IMR-90 (cell line): ENCODE measurements at regions not wholly inside any gene's neighbourhood (a gene's known extent, or its start where the extent isn't known, plus 50 kb on each side); places are given as distances from the start of the nearest gene placed in this dataset.

Experiments used
- ATAC-seq: fragments of 200-7000 bp; cut with Tn5 transposase; 2 replicates; pipeline ENCODE4 v1.9.1; 2020; ENCODE audit warnings: low read depth, mild to moderate bottlenecking, moderate library complexity
- BruUV-seq: library from RNA; stranded (reverse); fragments of 400-500 nt; replicated peaks from 2 replicates; lab custom pipeline; 2021; lab: Mats Ljungman, UMichigan
- CTCF ChIA-PET: fragments of 300-600 bp; formaldehyde crosslinking; extraction: SDS; loops from one replicate; lab custom pipeline; 2021; ENCODE audit warnings: antibody characterized with exemption; lab: Yijun Ruan, JAX
- POLR2A ChIA-PET: fragments of 300-600 bp; sonication (Branson Sonifier 250); formaldehyde crosslinking; loops from one replicate; lab custom pipeline; 2022; ENCODE audit warnings: antibody characterized with exemption; ENCODE audit not compliant: unreplicated experiment; lab: Charles Lee
- DNase-seq: peaks from one replicate; pipeline ENCODE4 v3.0.0; 2013
- H2AFZ ChIP-seq: replicated peaks from 2 replicates; pipeline ENCODE3; 2013; ENCODE audit warnings: low read length, mild to moderate bottlenecking; ENCODE audit not compliant: poor library complexity
- H2AK5ac ChIP-seq: 2 replicates; pipeline ENCODE4 v1.6.1; 2013; ENCODE audit warnings: low read depth, low read length, inconsistent platforms
- H2AK9ac ChIP-seq: replicated peaks from 2 replicates; pipeline ENCODE3; 2013; ENCODE audit warnings: mild to moderate bottlenecking, low read depth, low read length, moderate library complexity; ENCODE audit not compliant: poor library complexity
- H2BK120ac ChIP-seq: 2 replicates; pipeline ENCODE4 v1.6.1; 2013; ENCODE audit warnings: low read depth, low read length, inconsistent platforms
- H2BK15ac ChIP-seq: 3 replicates; pipeline ENCODE4 v1.6.1; 2013; ENCODE audit warnings: low read depth, low read length, inconsistent platforms
- H2BK20ac ChIP-seq: 2 replicates; pipeline ENCODE4 v1.6.1; 2013; ENCODE audit warnings: low read depth, mild to moderate bottlenecking, inconsistent platforms, low read length, moderate library complexity
- H2BK5ac ChIP-seq: 2 replicates; pipeline ENCODE4 v1.6.1; 2013; ENCODE audit warnings: mild to moderate bottlenecking, low read depth, low read length, inconsistent platforms; ENCODE audit not compliant: poor library complexity, severe bottlenecking
- H3K14ac ChIP-seq: replicated peaks from 2 replicates; pipeline ENCODE4 v1.6.1; 2013; ENCODE audit warnings: low read depth, low read length, inconsistent platforms
- H3K18ac ChIP-seq: 2 replicates; pipeline ENCODE4 v1.6.1; 2013; ENCODE audit warnings: low read depth, low read length, control low read depth
- H3K23ac ChIP-seq: 2 replicates; pipeline ENCODE4 v1.6.1; 2013; ENCODE audit warnings: low read depth, low read length, inconsistent platforms
- H3K27ac ChIP-seq: 2 replicates; pipeline ENCODE4 v1.5.1; 2013; ENCODE audit warnings: mild to moderate bottlenecking, control low read depth, low read length; ENCODE audit not compliant: insufficient read depth
- H3K27me3 ChIP-seq: 2 replicates; pipeline ENCODE4 v1.6.1; 2013; ENCODE audit warnings: low read length; ENCODE audit not compliant: control insufficient read depth, insufficient read depth
- H3K36me3 ChIP-seq: 2 replicates; pipeline ENCODE4 v1.6.1; 2013; ENCODE audit warnings: low read length, mixed read lengths; ENCODE audit not compliant: control insufficient read depth, insufficient read depth
- H3K4ac ChIP-seq: 2 replicates; pipeline ENCODE4 v1.6.1; 2013; ENCODE audit warnings: low read depth, low read length, inconsistent platforms
- H3K4me1 ChIP-seq: 2 replicates; pipeline ENCODE4 v1.6.1; 2013; ENCODE audit warnings: low read length, mixed read lengths; ENCODE audit not compliant: control insufficient read depth, insufficient read depth
- H3K4me2 ChIP-seq: 2 replicates; pipeline ENCODE4 v1.6.1; 2013; ENCODE audit warnings: low read depth, mild to moderate bottlenecking, control low read depth, low read length, moderate library complexity
- H3K4me3 ChIP-seq: 2 replicates; pipeline ENCODE4 v1.5.1; 2013; ENCODE audit warnings: low read depth, mild to moderate bottlenecking, control low read depth, low read length, moderate library complexity; ENCODE audit not compliant: insufficient read depth
- H3K56ac ChIP-seq: 2 replicates; pipeline ENCODE4 v1.6.1; 2013; ENCODE audit warnings: low read length, inconsistent platforms; ENCODE audit not compliant: insufficient read depth; ENCODE audit errors: extremely low read depth
- H3K79me1 ChIP-seq, 2 experiments: 2 replicates each; pipeline ENCODE4 v1.6.1; 2013; ENCODE audit warnings: low read length in 2 of 2, inconsistent platforms in 1 of 2, low read depth in 1 of 2
- H3K9ac ChIP-seq: 2 replicates; pipeline ENCODE4 v1.6.1; 2013; ENCODE audit warnings: low read depth, low read length, control low read depth
- H3K9me1 ChIP-seq: 2 replicates; pipeline ENCODE4 v1.6.1; 2013; ENCODE audit warnings: low read length, inconsistent platforms; ENCODE audit not compliant: insufficient read depth
- H3K9me3 ChIP-seq: 2 replicates; pipeline ENCODE4 v1.6.1; 2013; ENCODE audit warnings: low read length; ENCODE audit not compliant: control insufficient read depth, insufficient read depth
- H4K20me1 ChIP-seq: 2 replicates; pipeline ENCODE4 v1.6.1; 2013; ENCODE audit warnings: low read length, inconsistent platforms; ENCODE audit not compliant: insufficient read depth
- H4K5ac ChIP-seq: 2 replicates; pipeline ENCODE4 v1.6.1; 2013; ENCODE audit warnings: mild to moderate bottlenecking, low read depth, low read length, control low read depth
- H4K8ac ChIP-seq, 2 experiments: 2 replicates each; pipeline ENCODE4 v1.6.1; 2013; ENCODE audit warnings: low read depth in 2 of 2, low read length in 2 of 2, control low read depth in 1 of 2, inconsistent platforms in 1 of 2
- H4K91ac ChIP-seq: 2 replicates; pipeline ENCODE4 v1.6.1; 2013; ENCODE audit warnings: low read depth, low read length, inconsistent platforms; ENCODE audit not compliant: insufficient read depth
- BHLHE40 ChIP-seq: fragments of 150-350 bp; IDR thresholded peaks from 2 replicates; pipeline ENCODE4 v1.6.1; 2016; ENCODE audit warnings: mild to moderate bottlenecking, low read depth, low read length
- CHD1 ChIP-seq: IDR thresholded peaks from 2 replicates; pipeline ENCODE4 v1.6.1; 2012; ENCODE audit warnings: low read depth, low read length, improper control_type of control experiment
- MAFK ChIP-seq: IDR thresholded peaks from 2 replicates; pipeline ENCODE4 v1.6.1; 2012; ENCODE audit warnings: low read depth, low read length, improper control_type of control experiment
- MAZ ChIP-seq: IDR thresholded peaks from 2 replicates; pipeline ENCODE4 v1.6.1; 2012; ENCODE audit warnings: low read depth, mild to moderate bottlenecking, low read length, improper control_type of control experiment, moderate library complexity, borderline replicate concordance
- POLR2A ChIP-seq: IDR thresholded peaks from 2 replicates; pipeline ENCODE4 v1.6.1; 2012; ENCODE audit warnings: mild to moderate bottlenecking, low read depth, low read length
- RAD21 ChIP-seq: IDR thresholded peaks from 2 replicates; pipeline ENCODE4 v1.6.1; 2012; ENCODE audit warnings: low read length, improper control_type of control experiment
- RCOR1 ChIP-seq: IDR thresholded peaks from 2 replicates; pipeline ENCODE4 v1.6.1; 2012; ENCODE audit warnings: mild to moderate bottlenecking, low read length, improper control_type of control experiment; ENCODE audit not compliant: insufficient replicate concordance
- RFX5 ChIP-seq: IDR thresholded peaks from 2 replicates; pipeline ENCODE4 v1.8.0; 2012; ENCODE audit warnings: low read depth, mild to moderate bottlenecking, low read length, moderate library complexity
- SMC3 ChIP-seq: fragments of 150-350 bp; IDR thresholded peaks from 2 replicates; pipeline ENCODE4 v1.6.1; 2016; ENCODE audit warnings: low read depth, mild to moderate bottlenecking, antibody characterized with exemption, low read length, moderate library complexity
- WGBS, 2 experiments: methylation state at CpG; one replicate each; pipeline versions ENCODE4 v1.1.5 to v1.1.7; 2013; ENCODE audit warnings: missing lambda C conversion rate in 2 of 2; ENCODE audit not compliant: insufficient read length in 1 of 2; ENCODE audit errors: extremely low coverage in 2 of 2; 5-methylcytosine and 5-hydroxymethylcytosine counted together
- dilution Hi-C: fragments of 300-500 bp; cut with HindIII; formaldehyde crosslinking; loops from one replicate; pipeline ENCODE4 v1.14.3; 2018; ENCODE audit warnings: low sequenced_read_pairs; ENCODE audit not compliant: unreplicated experiment
- in situ Hi-C: fragments of 300-500 bp; cut with MboI; formaldehyde crosslinking; loops from 3 replicates; pipeline ENCODE4 v1.14.3; 2019; ENCODE audit warnings: low sequenced_read_pairs, inconsistent platforms, mixed read lengths
- intact Hi-C: fragments of 100-400 bp; cut with micrococcal nuclease; formaldehyde crosslinking; loops from 2 replicates; pipeline ENCODE4 v1.10.0; 2022
- TF ChIP-seq, protein P1 (sequence below): fragments of 150-350 bp; IDR thresholded peaks from 2 replicates; pipeline ENCODE4 v1.6.1; 2017; ENCODE audit warnings: mild to moderate bottlenecking, antibody characterized with exemption, low read length, low read depth
- TF ChIP-seq, protein P2 (sequence below): fragments of 150-350 bp; IDR thresholded peaks from 2 replicates; pipeline ENCODE4 v1.6.1; 2016; ENCODE audit warnings: low read depth, mild to moderate bottlenecking, low read length, moderate library complexity, borderline replicate concordance
- TF ChIP-seq, protein P3 (sequence below): conservative IDR thresholded peaks from 2 replicates; pipeline ENCODE4 v1.5.1; 2012; ENCODE audit warnings: mild to moderate bottlenecking, low read depth, low read length, improper control_type of control experiment

DNA sequence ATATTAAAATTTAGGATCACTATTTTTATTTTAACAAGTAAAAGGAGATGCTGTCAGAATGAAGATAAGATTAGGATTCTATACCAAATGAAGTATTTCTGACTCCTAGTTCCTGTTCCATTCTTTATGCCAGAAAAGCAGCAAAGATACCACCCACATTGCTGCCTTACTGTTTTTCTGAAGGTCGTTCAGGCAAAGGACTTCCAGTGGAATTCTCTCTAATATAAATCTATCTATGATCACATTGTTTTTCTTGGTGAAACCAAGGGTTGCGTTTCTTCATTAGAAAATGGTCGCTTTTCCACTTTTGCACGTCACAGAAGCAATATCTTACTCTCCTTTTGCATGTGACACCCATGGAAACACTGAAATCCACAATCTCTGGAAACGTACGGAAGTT is 594.8 kb upstream of the ADGRL2 start:
- Histone ChIP-seq H4K5ac (no peak overlapping the region), H2AK5ac (no peak overlapping the region), H3K9me3 (no peaks in the 10 kb centered on the region), H4K91ac (no peak overlapping the region), H3K4me1 (no peaks in the 10 kb centered on the region), H2BK20ac (no peak overlapping the region), H3K14ac (no peak overlapping the region), H3K18ac (no peak overlapping the region), H3K9ac (no peak overlapping the region), H2AK9ac (no peak overlapping the region), H2BK5ac (no peak overlapping the region), H3K4me3 (no peak overlapping the region), H3K4me2 (no peak overlapping the region), H2AFZ (no peak overlapping the region), H2BK15ac (no peak overlapping the region), H3K79me1 (no peaks in the 10 kb centered on the region), H3K23ac (no peak overlapping the region), H3K36me3 (no peaks in the 10 kb centered on the region), H2BK120ac (no peak overlapping the region), H3K4ac (no peak overlapping the region), H4K20me1 (no peaks in the 10 kb centered on the region), H3K56ac (no peak overlapping the region), H3K27me3 (no peaks in the 10 kb centered on the region), H4K8ac (no peak overlapping the region), H3K27ac (no peak overlapping the region), H3K9me1 (no peaks in the 10 kb centered on the region)
- ChIA-PET POLR2A (no interaction called here), CTCF (interaction anchor here (0.8 kb wide), 1 partner anchor 227 kb away, joined by 4 read pairs; no protein-coding TSS in a partner anchor)
- dilution Hi-C loops (no loop called here), in situ Hi-C loops (no loop called here), intact Hi-C loops (no loop called here)
- no TSS peak for BruUV-seq
- no peak for TF ChIP-seq SMC3
- no peak for TF ChIP-seq RAD21
- no peak for TF ChIP-seq CHD1
- TF ChIP-seq, protein P1, sequence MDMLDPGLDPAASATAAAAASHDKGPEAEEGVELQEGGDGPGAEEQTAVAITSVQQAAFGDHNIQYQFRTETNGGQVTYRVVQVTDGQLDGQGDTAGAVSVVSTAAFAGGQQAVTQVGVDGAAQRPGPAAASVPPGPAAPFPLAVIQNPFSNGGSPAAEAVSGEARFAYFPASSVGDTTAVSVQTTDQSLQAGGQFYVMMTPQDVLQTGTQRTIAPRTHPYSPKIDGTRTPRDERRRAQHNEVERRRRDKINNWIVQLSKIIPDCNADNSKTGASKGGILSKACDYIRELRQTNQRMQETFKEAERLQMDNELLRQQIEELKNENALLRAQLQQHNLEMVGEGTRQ: no peak
- TF ChIP-seq POLR2A: no peak
- TF ChIP-seq MAFK: no peak
- TF ChIP-seq RCOR1: no peak
- TF ChIP-seq, protein P2, sequence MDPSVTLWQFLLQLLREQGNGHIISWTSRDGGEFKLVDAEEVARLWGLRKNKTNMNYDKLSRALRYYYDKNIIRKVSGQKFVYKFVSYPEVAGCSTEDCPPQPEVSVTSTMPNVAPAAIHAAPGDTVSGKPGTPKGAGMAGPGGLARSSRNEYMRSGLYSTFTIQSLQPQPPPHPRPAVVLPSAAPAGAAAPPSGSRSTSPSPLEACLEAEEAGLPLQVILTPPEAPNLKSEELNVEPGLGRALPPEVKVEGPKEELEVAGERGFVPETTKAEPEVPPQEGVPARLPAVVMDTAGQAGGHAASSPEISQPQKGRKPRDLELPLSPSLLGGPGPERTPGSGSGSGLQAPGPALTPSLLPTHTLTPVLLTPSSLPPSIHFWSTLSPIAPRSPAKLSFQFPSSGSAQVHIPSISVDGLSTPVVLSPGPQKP: no peak
- no peak for TF ChIP-seq MAZ
- TF ChIP-seq, protein P3, sequence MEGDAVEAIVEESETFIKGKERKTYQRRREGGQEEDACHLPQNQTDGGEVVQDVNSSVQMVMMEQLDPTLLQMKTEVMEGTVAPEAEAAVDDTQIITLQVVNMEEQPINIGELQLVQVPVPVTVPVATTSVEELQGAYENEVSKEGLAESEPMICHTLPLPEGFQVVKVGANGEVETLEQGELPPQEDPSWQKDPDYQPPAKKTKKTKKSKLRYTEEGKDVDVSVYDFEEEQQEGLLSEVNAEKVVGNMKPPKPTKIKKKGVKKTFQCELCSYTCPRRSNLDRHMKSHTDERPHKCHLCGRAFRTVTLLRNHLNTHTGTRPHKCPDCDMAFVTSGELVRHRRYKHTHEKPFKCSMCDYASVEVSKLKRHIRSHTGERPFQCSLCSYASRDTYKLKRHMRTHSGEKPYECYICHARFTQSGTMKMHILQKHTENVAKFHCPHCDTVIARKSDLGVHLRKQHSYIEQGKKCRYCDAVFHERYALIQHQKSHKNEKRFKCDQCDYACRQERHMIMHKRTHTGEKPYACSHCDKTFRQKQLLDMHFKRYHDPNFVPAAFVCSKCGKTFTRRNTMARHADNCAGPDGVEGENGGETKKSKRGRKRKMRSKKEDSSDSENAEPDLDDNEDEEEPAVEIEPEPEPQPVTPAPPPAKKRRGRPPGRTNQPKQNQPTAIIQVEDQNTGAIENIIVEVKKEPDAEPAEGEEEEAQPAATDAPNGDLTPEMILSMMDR: no peak
- no peak for TF ChIP-seq BHLHE40
- TF ChIP-seq RFX5: no peak
- ATAC-seq: no peak
- WGBS, 2 experiments: 61% methylated on average over 3 of the region's 6 CpGs; no CpG with 5 or more reads in 1 of the 2 experiments
- DNase-seq: no peak
